ENCODE measurements at regions not wholly inside any gene's neighbourhood (a gene's known extent, or its start where the extent isn't known, plus 50 kb on each side); places are given as distances from the start of the nearest gene placed in this dataset.

GRCh38 chr5:96487859-96488258, 54.8 kb upstream of the PCSK1 start:
- no peak for TF ChIP-seq CTCF (IDR thresholded peaks at IDR 0.05)
- no peak for TF ChIP-seq POLR2A (IDR thresholded peaks at IDR 0.05)

All from esophagus squamous epithelium (tissue), 4 donors.